ENCODE measurements at regions not wholly inside any gene's neighbourhood (a gene's known extent, or its start where the extent isn't known, plus 50 kb on each side); places are given as distances from the start of the nearest gene placed in this dataset.

DNA sequence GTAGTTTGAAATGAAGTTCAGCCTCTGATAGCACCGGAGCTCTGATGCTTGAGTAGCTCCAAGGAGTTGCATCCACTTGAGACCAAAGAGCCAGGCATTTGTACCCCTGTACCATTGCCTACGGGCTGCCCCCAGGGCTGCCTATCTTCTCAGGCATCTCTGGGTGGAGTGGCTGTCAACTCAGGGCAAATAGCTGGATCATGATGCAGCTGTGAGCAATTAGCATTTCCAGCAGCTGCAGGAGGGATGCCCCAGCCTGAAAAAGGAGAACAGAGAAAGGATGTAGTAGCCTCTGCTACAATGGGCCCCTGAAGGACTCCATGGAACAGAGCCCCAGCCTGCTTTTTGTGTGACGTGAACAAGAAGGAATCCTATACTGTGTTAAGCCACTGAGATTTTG is 492.6 kb downstream of the BCOR start:
- Histone ChIP-seq H3K4me3 (ENCODE audit: low read length in 2 of 2) (no peak overlapping the region), H3K27me3 (ENCODE audit: control insufficient read depth in 1 of 2, insufficient read depth in 2 of 2, low read length in 2 of 2) (peaks cover 0 to 3% of the 10 kb centered on the region in 2 donors), H3K36me3 (ENCODE audit: control insufficient read depth in 2 of 2, insufficient read depth in 2 of 2, low read length in 2 of 2) (no peaks in the 10 kb centered on the region), H3K9ac (ENCODE audit: low read length in 2 of 2) (no peak overlapping the region), H3K27ac (ENCODE audit: low read length) (no peak overlapping the region), H3K9me3 (ENCODE audit: control insufficient read depth in 2 of 2, low read length in 2 of 2) (no peaks in the 10 kb centered on the region), H3K4me1 (ENCODE audit: control insufficient read depth, insufficient read depth, low read length) (peaks cover 3% of the 10 kb centered on the region)

DNA sequence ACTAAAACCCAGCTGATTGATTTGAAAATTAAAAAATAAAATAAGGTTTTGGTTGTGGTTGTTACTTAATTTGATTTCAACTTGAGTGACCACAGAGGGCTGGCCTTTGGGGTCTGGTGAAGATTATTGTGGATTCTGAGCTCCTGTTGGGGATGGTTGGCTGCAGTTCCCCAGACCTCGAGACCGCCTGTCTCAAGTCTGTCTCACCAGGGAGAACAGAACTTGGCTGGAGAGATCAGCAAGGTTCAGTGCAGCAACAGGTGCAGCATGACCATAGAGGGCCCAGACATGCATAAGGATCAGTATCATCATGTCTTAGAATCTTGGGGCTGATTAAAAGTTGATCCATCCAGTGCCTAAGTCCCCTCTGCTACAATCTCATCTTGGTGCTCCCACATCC is 491.9 kb downstream of the BCOR start:
- H3K9ac ChIP-seq (ENCODE audit: low read length in 2 of 2) = no peak overlapping the region
- no peaks in the 10 kb centered on the region for H3K36me3 ChIP-seq (ENCODE audit: control insufficient read depth in 2 of 2, insufficient read depth in 2 of 2, low read length in 2 of 2)
- no peak overlapping the region for H3K4me3 ChIP-seq (ENCODE audit: low read length in 2 of 2)

DNA sequence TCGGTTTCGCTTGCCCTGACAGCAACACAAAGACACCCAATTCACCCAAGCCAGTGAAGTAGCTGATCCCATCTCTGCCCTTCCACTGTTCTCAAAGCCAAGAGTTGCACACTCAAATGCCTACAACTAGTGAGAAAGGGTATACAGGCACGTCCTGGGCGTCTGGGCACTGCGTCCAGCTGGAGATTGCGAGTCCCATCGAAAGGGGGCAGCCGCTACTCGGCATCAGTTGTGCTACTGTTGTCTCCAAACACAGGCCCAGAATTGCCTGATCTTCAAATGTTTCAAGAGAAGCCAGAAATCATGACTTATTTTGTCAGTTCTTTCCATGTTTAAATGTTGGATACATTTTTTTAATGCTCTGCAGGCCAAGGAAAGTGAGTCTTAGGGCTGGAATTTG is 487.8 kb downstream of the BCOR start:
- Histone ChIP-seq H3K27me3 (ENCODE audit: control insufficient read depth in 1 of 2, insufficient read depth in 2 of 2, low read length in 2 of 2) (peaks cover 0 to 15% of the 10 kb centered on the region in 2 donors), H3K4me1 (ENCODE audit: control insufficient read depth, insufficient read depth, low read length) (peaks cover 4% of the 10 kb centered on the region), H3K9ac (ENCODE audit: low read length in 2 of 2) (no peak overlapping the region), H3K36me3 (ENCODE audit: control insufficient read depth in 2 of 2, insufficient read depth in 2 of 2, low read length in 2 of 2) (no peaks in the 10 kb centered on the region), H3K4me3 (ENCODE audit: low read length in 2 of 2) (no peak overlapping the region), H3K27ac (ENCODE audit: low read length) (no peak overlapping the region), H3K9me3 (ENCODE audit: control insufficient read depth in 2 of 2, low read length in 2 of 2) (no peaks in the 10 kb centered on the region)

More for the DNA sequence above, 491.9 kb downstream of the BCOR start:
- Histone ChIP-seq H3K4me1 (ENCODE audit: control insufficient read depth, insufficient read depth, low read length) (peaks cover 3% of the 10 kb centered on the region), H3K27me3 (ENCODE audit: control insufficient read depth in 1 of 2, insufficient read depth in 2 of 2, low read length in 2 of 2) (peaks cover 0 to 7% of the 10 kb centered on the region in 2 donors), H3K9me3 (ENCODE audit: control insufficient read depth in 2 of 2, low read length in 2 of 2) (no peaks in the 10 kb centered on the region), H3K27ac (ENCODE audit: low read length) (no peak overlapping the region)

DNA sequence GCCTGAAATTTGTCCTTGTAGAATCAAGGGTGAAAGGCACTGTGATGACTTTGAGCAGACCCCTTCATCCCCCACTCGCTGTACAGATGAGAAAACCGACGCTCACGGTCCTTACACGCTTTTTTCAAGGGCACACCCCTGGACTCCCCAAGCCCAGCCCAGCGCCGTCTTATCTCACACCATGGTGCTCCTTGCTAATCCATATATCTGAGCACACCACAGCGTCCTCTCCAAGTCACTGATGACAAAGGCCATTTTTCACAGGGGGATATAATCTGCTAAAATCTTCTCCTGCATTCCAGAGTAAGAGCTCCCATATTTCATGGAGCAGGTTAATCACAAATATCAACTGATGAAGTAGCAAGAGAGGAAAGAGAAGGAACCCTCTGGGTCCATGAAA is 486.3 kb downstream of the BCOR start:
- H3K4me3 ChIP-seq (ENCODE audit: low read length in 2 of 2) = no peak overlapping the region
- no peak overlapping the region for H3K9ac ChIP-seq (ENCODE audit: low read length in 2 of 2)
- H3K36me3 ChIP-seq (ENCODE audit: control insufficient read depth in 2 of 2, insufficient read depth in 2 of 2, low read length in 2 of 2) = no peaks in the 10 kb centered on the region
- no peaks in the 10 kb centered on the region for H3K9me3 ChIP-seq (ENCODE audit: control insufficient read depth in 2 of 2, low read length in 2 of 2)
- H3K27me3 ChIP-seq (ENCODE audit: control insufficient read depth in 1 of 2, insufficient read depth in 2 of 2, low read length in 2 of 2) = peaks cover 0 to 13% of the 10 kb centered on the region in 2 donors
- no peak overlapping the region for H3K27ac ChIP-seq (ENCODE audit: low read length)
- H3K4me1 ChIP-seq (ENCODE audit: control insufficient read depth, insufficient read depth, low read length) = peaks cover 4% of the 10 kb centered on the region

DNA sequence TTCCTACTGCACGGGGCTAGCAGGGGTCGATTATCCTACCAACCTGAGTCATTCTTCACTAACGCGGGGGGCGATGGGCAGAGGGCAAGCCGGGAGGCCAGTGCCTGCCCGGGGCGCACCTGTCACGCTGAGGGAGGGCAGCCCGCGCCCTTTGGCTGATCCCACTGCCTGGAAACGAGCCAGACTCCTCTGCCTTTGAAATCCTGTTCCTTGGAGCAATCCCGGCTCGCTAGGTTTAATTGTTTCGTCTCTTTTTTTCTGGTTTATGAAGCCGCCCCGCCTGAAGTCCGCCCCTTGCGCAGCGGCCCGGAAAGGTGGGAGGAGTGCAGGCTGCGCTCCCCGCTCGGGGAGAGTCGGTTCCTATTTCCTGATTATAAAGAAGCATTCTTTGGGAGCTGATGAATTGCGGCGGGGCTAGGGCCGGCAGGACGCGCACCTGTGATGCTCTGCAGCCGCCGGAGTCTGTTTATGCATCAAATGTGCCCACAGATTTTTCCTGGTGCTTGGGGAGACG is 484.2 kb downstream of the BCOR start:
- no peaks in the 10 kb centered on the region for H3K9me3 ChIP-seq (ENCODE audit: control insufficient read depth in 2 of 2, low read length in 2 of 2)
- H3K36me3 ChIP-seq (ENCODE audit: control insufficient read depth in 2 of 2, insufficient read depth in 2 of 2, low read length in 2 of 2) = no peaks in the 10 kb centered on the region
- peaks cover 0 to 13% of the 10 kb centered on the region in 2 donors for H3K27me3 ChIP-seq (ENCODE audit: control insufficient read depth in 1 of 2, insufficient read depth in 2 of 2, low read length in 2 of 2)
- H3K9ac ChIP-seq (ENCODE audit: low read length in 2 of 2) = no peak overlapping the region
- H3K27ac ChIP-seq (ENCODE audit: low read length) = no peak overlapping the region
- H3K4me1 ChIP-seq (ENCODE audit: control insufficient read depth, insufficient read depth, low read length) = peaks cover 4% of the 10 kb centered on the region
- peak overlapping the region; percentile 43 to 61 for H3K4me3 ChIP-seq (ENCODE audit: low read length in 2 of 2)

DNA sequence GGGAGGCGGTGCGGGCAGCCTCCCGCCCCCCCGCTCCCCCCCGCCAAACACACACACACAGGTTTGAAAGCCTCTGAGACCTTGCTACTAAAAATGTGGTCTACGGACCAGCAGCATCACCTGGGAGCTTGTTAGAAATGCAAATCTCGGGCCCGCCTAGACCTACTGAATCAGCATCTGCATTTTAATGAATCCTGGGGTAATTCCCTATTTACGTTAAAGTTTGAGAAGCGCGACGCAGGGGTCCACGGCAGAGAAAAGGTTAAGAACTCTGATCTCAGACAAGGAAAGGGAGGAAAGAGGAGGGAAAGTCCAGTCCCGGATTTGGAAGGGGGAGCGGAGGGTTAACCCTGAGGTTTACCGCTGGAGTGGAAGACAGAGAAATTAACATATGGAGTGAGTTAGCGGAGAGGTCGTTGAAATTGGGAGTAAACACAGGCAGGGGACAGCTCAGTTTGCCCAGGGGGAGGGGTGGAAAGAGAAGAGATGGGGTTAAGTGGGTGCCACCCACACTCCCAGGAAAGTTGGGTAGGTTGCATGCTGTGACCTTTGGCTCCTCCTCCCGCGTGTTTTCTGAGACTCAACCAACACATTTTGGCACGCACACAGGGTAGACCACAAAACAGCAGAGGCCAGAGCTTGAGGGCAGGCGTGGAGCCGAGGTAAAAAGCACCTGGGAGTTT is 483.6 kb downstream of the BCOR start:
- no peak overlapping the region for H3K27ac ChIP-seq (ENCODE audit: low read length)
- H3K4me3 ChIP-seq (ENCODE audit: low read length in 2 of 2) = peak overlapping the region; percentile 43 to 61
- no peak overlapping the region for H3K9ac ChIP-seq (ENCODE audit: low read length in 2 of 2)
- peaks cover 0 to 13% of the 10 kb centered on the region in 2 donors for H3K27me3 ChIP-seq (ENCODE audit: control insufficient read depth in 1 of 2, insufficient read depth in 2 of 2, low read length in 2 of 2)
- H3K36me3 ChIP-seq (ENCODE audit: control insufficient read depth in 2 of 2, insufficient read depth in 2 of 2, low read length in 2 of 2) = no peaks in the 10 kb centered on the region
- H3K4me1 ChIP-seq (ENCODE audit: control insufficient read depth, insufficient read depth, low read length) = peaks cover 4% of the 10 kb centered on the region
- H3K9me3 ChIP-seq (ENCODE audit: control insufficient read depth in 2 of 2, low read length in 2 of 2) = no peaks in the 10 kb centered on the region

DNA sequence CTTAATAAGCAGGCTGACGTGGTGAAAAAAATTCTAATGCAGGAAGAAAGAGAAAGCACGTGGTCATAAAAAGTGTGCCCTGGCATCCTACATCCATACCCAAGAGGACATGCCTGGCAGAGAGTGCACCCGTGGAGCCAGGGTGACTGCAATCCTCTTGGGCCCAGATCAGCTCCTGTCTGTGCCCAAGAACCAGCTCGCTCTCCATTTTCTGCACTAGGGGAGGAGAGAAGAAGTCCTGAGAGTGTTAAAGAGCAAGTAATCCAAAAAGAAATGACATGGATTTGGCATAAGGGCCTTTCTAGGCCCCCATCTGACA is 483.1 kb downstream of the BCOR start:
- H3K4me1 ChIP-seq (ENCODE audit: control insufficient read depth, insufficient read depth, low read length) = peaks cover 4% of the 10 kb centered on the region
- no peak overlapping the region for H3K27ac ChIP-seq (ENCODE audit: low read length)
- H3K36me3 ChIP-seq (ENCODE audit: control insufficient read depth in 2 of 2, insufficient read depth in 2 of 2, low read length in 2 of 2) = no peaks in the 10 kb centered on the region
- H3K27me3 ChIP-seq (ENCODE audit: control insufficient read depth in 1 of 2, insufficient read depth in 2 of 2, low read length in 2 of 2) = peaks cover 0 to 14% of the 10 kb centered on the region in 2 donors
- H3K4me3 ChIP-seq (ENCODE audit: low read length in 2 of 2) = no peak overlapping the region
- no peak overlapping the region for H3K9ac ChIP-seq (ENCODE audit: low read length in 2 of 2)
- H3K9me3 ChIP-seq (ENCODE audit: control insufficient read depth in 2 of 2, low read length in 2 of 2) = no peaks in the 10 kb centered on the region

DNA sequence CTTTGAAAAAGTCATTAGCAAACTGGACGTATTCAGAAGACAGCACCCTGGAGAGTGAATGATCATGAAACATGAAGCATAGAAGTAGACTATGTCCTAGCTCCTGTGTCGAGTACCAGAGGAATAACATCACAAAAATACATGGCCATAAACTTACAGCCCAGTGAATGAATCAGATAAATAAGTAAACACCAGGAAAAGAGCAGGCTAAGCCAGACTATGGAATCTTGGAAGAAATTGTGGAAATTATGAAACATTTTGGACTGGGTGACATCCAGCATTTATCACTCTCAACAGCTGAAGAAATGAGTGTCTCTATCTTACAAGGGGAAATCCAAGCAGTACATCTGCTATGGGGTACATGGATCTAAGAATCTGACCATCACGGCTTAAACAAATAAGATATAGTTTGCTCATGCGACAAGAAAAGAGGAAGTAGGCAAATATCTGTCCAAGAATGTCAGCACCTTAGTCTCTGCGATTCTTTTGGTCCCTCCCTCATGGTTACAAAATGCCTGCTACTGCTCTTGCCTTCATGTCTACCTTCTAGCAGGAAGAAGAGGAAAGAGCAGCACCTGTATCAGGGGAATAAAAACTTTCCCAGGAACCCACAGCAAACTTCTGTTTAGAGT is 481.5 kb downstream of the BCOR start:
- Histone ChIP-seq H3K4me1 (ENCODE audit: control insufficient read depth, insufficient read depth, low read length) (peaks cover 4% of the 10 kb centered on the region), H3K4me3 (ENCODE audit: low read length in 2 of 2) (no peak overlapping the region), H3K27me3 (ENCODE audit: control insufficient read depth in 1 of 2, insufficient read depth in 2 of 2, low read length in 2 of 2) (peaks cover 0 to 11% of the 10 kb centered on the region in 2 donors), H3K9ac (ENCODE audit: low read length in 2 of 2) (no peak overlapping the region), H3K27ac (ENCODE audit: low read length) (no peak overlapping the region), H3K9me3 (ENCODE audit: control insufficient read depth in 2 of 2, low read length in 2 of 2) (no peaks in the 10 kb centered on the region), H3K36me3 (ENCODE audit: control insufficient read depth in 2 of 2, insufficient read depth in 2 of 2, low read length in 2 of 2) (no peaks in the 10 kb centered on the region)

DNA sequence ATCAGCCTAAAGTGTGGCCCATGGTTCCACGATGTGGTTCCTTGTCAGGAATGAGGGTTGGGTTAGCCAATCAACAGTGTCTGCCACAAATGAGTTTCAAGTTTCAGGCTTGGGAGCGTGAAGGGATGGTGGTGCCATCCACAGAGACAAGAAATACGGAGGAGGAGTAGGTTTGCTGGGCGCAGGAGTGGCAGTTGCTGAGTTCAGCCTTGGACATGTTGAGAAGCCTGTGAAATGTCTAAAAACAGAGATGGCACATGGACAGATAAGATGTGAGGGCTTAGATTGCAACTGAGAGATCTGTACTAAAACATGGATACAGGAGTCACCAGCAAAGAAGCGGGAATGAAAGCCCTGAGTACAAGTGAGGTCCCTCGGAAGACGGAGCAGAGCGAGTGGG is 481.0 kb downstream of the BCOR start:
- H3K9me3 ChIP-seq (ENCODE audit: control insufficient read depth in 2 of 2, low read length in 2 of 2) = no peaks in the 10 kb centered on the region
- no peak overlapping the region for H3K9ac ChIP-seq (ENCODE audit: low read length in 2 of 2)
- no peak overlapping the region for H3K27ac ChIP-seq (ENCODE audit: low read length)
- peaks cover 0 to 11% of the 10 kb centered on the region in 2 donors for H3K27me3 ChIP-seq (ENCODE audit: control insufficient read depth in 1 of 2, insufficient read depth in 2 of 2, low read length in 2 of 2)
- peaks cover 4% of the 10 kb centered on the region for H3K4me1 ChIP-seq (ENCODE audit: control insufficient read depth, insufficient read depth, low read length)
- no peak overlapping the region for H3K4me3 ChIP-seq (ENCODE audit: low read length in 2 of 2)
- no peaks in the 10 kb centered on the region for H3K36me3 ChIP-seq (ENCODE audit: control insufficient read depth in 2 of 2, insufficient read depth in 2 of 2, low read length in 2 of 2)

DNA sequence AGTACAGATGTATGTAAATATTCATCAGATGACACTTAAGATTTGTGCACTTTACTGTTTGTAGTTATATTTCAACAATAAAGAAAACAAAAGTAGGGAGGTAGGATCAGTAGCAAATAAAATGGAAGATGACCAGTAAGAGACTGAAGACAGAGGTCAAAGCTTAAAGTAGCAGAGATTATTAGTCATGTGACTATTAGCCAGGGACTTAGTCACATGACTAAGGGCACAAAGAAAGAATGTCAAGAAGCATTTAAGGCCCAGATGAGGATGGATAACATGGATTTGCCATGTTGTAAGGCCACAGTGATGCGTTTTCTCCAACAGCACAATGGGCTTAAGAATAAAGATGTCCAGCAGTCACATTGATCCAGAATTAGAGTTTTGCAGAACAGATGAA is 479.6 kb downstream of the BCOR start:
- Histone ChIP-seq H3K9ac (ENCODE audit: low read length in 2 of 2) (no peak overlapping the region), H3K27ac (ENCODE audit: low read length) (no peak overlapping the region), H3K9me3 (ENCODE audit: control insufficient read depth in 2 of 2, low read length in 2 of 2) (no peaks in the 10 kb centered on the region), H3K4me3 (ENCODE audit: low read length in 2 of 2) (no peak overlapping the region), H3K36me3 (ENCODE audit: control insufficient read depth in 2 of 2, insufficient read depth in 2 of 2, low read length in 2 of 2) (no peaks in the 10 kb centered on the region), H3K27me3 (ENCODE audit: control insufficient read depth in 1 of 2, insufficient read depth in 2 of 2, low read length in 2 of 2) (peaks cover 0 to 11% of the 10 kb centered on the region in 2 donors), H3K4me1 (ENCODE audit: control insufficient read depth, insufficient read depth, low read length) (peaks cover 4% of the 10 kb centered on the region)
